Upper lobe of left lung (tissue), 6 donors: ENCODE measurements at regions not wholly inside any gene's neighbourhood (a gene's known extent, or its start where the extent isn't known, plus 50 kb on each side); places are given as distances from the start of the nearest gene placed in this dataset.

Experiments used
- ATAC-seq, 2 donors: fragments of 200-7000 bp; cut with Tn5 transposase; one replicate each; pipeline ENCODE4 v1.9.1; 2022; ENCODE audit warnings: mild to moderate bottlenecking in 2 of 2, moderate library complexity in 2 of 2; ENCODE audit not compliant: low FRiP score in 2 of 2
- DNase-seq, 2 donors: peaks; one replicate each; pipeline ENCODE4 v3.0.0-alpha.2; 2019 to 2020
- H3K27ac ChIP-seq, 4 donors: fragments of 200-600 bp; sonication (generic); one replicate each; pipeline ENCODE4 v1.5.1; 2016 to 2019
- H3K27me3 ChIP-seq, 4 donors: fragments of 200-600 bp; sonication (generic); one replicate each; pipeline ENCODE4 v1.5.1; 2017 to 2019
- H3K36me3 ChIP-seq, 4 donors: fragments of 200-600 bp; sonication (generic); one replicate each; pipeline ENCODE4 v1.5.1; 2016 to 2019
- H3K4me1 ChIP-seq, 4 donors: fragments of 200-600 bp; sonication (generic); one replicate each; pipeline ENCODE4 v1.5.1; 2018 to 2019
- H3K4me3 ChIP-seq, 4 donors: fragments of 200-600 bp; sonication (generic); one replicate each; pipeline ENCODE4 v1.5.1; 2017 to 2019; ENCODE audit warnings: mild to moderate bottlenecking in 2 of 4, moderate library complexity in 1 of 4
- H3K9me3 ChIP-seq, 4 donors: fragments of 200-600 bp; sonication (generic); one replicate each; pipeline ENCODE4 v1.5.1; 2018 to 2019
- EP300 ChIP-seq, 4 donors: sonication (generic); formaldehyde crosslinking; IDR thresholded peaks; one replicate each; pipeline ENCODE4 v1.5.1; 2017; ENCODE audit warnings: antibody characterized with exemption in 4 of 4, control low read depth in 2 of 4
- POLR2A ChIP-seq, 4 donors: fragments of 450-650 bp; IDR thresholded peaks; one replicate each; pipeline ENCODE4 v1.5.1; 2016 to 2017; ENCODE audit warnings: antibody characterized with exemption in 4 of 4, mild to moderate bottlenecking in 2 of 4
- POLR2AphosphoS5 ChIP-seq, 2 donors: sonication (generic); formaldehyde crosslinking; IDR thresholded peaks; one replicate each; pipeline ENCODE4 v1.5.1; 2017; ENCODE audit warnings: antibody characterized with exemption in 2 of 2
- WGBS, 2 donors: methylation state at CpG; one replicate each; pipeline ENCODE4 v1.1.5; 2017 to 2018; 5-methylcytosine and 5-hydroxymethylcytosine counted together
- TF ChIP-seq, protein P1 (sequence below), 6 experiments: fragments of 450-650 bp in 4 of 6; fragments of 200-600 bp in 2 of 6; sonication (generic) in 2 of 6; IDR thresholded peaks; one replicate each; pipeline ENCODE4 v1.5.1; 2016 to 2019; ENCODE audit warnings: antibody characterized with exemption in 6 of 6
- donor health status: DM: no; HTN: no; CAD: no; lungs with moderate emphysema.
- donor health status: DM: no; HTN: yes; CAD: no; lungs with severe emphysema.

DNA sequence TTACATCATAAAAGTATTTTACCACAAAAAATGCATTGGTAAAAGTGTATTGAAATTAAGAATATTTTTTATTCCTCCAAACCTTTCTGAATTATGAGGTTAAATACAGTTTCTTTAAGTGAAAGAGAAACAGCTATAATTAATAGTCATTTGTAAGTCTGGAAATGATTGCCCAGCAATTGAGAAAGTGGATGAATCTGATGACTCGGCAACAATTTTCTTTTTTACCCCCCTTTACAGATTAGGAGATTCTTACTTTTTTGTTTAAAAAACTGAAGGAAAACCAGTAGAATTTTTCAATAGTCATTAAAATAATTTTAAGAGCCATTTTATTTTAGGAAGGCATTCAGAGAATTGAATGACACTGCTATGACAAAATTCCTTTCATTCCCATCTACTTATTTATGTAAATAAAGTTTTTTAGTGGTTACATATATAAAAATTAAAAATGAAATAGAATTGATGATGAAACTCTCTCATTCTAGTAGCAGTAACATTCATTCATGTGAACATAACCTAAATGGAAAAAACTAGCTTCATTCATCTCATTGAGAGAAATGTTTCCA, 134.1 kb upstream of the PRNP start:
- Histone ChIP-seq H3K4me3 (no peak overlapping the region), H3K4me1 (peaks cover 0 to 7% (median 0%) of the 10 kb centered on the region in 4 donors), H3K9me3 (peaks cover 0 to 4% (median 3%) of the 10 kb centered on the region in 4 donors), H3K27me3 (no peaks in the 10 kb centered on the region), H3K36me3 (no peaks in the 10 kb centered on the region), H3K27ac (no peak overlapping the region)
- TF ChIP-seq, protein P1, sequence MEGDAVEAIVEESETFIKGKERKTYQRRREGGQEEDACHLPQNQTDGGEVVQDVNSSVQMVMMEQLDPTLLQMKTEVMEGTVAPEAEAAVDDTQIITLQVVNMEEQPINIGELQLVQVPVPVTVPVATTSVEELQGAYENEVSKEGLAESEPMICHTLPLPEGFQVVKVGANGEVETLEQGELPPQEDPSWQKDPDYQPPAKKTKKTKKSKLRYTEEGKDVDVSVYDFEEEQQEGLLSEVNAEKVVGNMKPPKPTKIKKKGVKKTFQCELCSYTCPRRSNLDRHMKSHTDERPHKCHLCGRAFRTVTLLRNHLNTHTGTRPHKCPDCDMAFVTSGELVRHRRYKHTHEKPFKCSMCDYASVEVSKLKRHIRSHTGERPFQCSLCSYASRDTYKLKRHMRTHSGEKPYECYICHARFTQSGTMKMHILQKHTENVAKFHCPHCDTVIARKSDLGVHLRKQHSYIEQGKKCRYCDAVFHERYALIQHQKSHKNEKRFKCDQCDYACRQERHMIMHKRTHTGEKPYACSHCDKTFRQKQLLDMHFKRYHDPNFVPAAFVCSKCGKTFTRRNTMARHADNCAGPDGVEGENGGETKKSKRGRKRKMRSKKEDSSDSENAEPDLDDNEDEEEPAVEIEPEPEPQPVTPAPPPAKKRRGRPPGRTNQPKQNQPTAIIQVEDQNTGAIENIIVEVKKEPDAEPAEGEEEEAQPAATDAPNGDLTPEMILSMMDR (IDR thresholded peaks at IDR 0.05) = no peak
- TF ChIP-seq POLR2AphosphoS5 (IDR thresholded peaks at IDR 0.05) (no peak), EP300 (IDR thresholded peaks at IDR 0.05) (no peak), POLR2A (IDR thresholded peaks at IDR 0.05) (no peak)
- 76 to 87% methylated on average over 1 of the region's 1 CpG for WGBS, 2 donors
- ATAC-seq = no peak
- DNase-seq = no peak

DNA sequence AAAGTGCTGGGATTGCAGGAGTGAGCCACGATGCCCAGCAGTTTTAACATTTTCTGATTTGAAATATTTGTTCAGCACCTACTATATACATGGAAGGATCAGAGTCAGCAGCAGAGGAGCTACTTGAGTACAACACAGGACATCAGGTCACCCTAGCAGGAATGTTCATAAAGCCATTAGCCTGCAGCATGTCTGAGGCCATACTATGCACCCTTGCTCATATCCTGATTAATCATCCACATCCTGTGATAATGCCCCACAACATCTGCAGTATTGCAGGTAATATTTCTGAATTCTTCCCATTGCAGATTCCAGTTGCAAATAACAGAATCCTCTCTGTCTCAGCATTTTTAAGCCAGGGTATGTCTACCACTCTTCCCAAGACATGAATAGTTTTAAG, 135.5 kb upstream of the PRNP start:
- peaks cover 0 to 4% (median 3%) of the 10 kb centered on the region in 4 donors for H3K9me3 ChIP-seq
- H3K36me3 ChIP-seq = no peaks in the 10 kb centered on the region
- DNase-seq = no peak
- TF ChIP-seq POLR2AphosphoS5 (IDR thresholded peaks at IDR 0.05) = no peak
- TF ChIP-seq EP300 (IDR thresholded peaks at IDR 0.05) = no peak
- TF ChIP-seq POLR2A (IDR thresholded peaks at IDR 0.05) = no peak
- TF ChIP-seq, protein P1 (IDR thresholded peaks at IDR 0.05) = no peak
- peaks cover 0 to 7% (median 0%) of the 10 kb centered on the region in 4 donors for H3K4me1 ChIP-seq
- WGBS, 2 donors = 90 to 100% methylated on average over 1 of the region's 1 CpG
- ATAC-seq = no peak
- no peak overlapping the region for H3K4me3 ChIP-seq
- no peaks in the 10 kb centered on the region for H3K27me3 ChIP-seq
- H3K27ac ChIP-seq = no peak overlapping the region

DNA sequence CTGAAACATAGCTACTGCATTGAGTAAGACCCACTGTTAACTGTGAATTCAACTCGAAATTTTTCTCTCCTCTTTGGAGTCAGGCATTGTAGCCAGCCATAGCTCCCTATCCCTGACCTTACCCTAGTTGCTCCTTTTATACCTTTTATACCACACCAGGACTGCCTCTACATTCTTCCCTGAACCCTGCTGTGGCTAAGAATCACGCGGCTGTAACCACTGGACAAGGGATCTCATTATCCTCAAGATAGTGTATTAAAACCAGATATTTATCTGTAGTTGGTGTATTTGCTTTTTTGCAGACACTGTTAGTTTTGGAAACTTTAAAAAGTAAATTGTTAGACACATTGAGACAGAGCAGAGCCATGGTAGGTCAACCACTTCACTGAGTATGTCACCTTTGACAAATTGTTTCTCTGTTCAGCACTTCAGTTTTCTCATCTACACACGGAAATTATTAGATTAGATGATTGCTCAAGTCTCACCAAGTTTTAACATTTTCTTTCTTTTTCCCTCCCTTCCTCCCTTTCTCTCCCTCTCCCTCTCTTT, 136.5 kb upstream of the PRNP start:
- Histone ChIP-seq H3K4me1 (no peaks in the 10 kb centered on the region), H3K36me3 (no peaks in the 10 kb centered on the region), H3K27ac (no peak overlapping the region), H3K27me3 (no peaks in the 10 kb centered on the region), H3K4me3 (no peak overlapping the region), H3K9me3 (peaks cover 0 to 4% (median 3%) of the 10 kb centered on the region in 4 donors)
- WGBS, 2 donors = 64 to 71% methylated on average over 4 of the region's 4 CpGs
- ATAC-seq = no peak
- no peak for DNase-seq
- TF ChIP-seq, protein P1 (IDR thresholded peaks at IDR 0.05) = no peak
- TF ChIP-seq POLR2A (IDR thresholded peaks at IDR 0.05) = no peak
- TF ChIP-seq POLR2AphosphoS5 (IDR thresholded peaks at IDR 0.05) = no peak
- no peak for TF ChIP-seq EP300 (IDR thresholded peaks at IDR 0.05)

GRCh38 chr20:4548552-4548951, 137.7 kb upstream of the PRNP start:
- no peaks in the 10 kb centered on the region for H3K4me1 ChIP-seq
- WGBS, 2 donors = 95 to 100% methylated on average over 1 to 2 of the region's 2 CpGs
- TF ChIP-seq EP300 (IDR thresholded peaks at IDR 0.05) = no peak
- TF ChIP-seq, protein P1 (IDR thresholded peaks at IDR 0.05) = no peak
- no peak for TF ChIP-seq POLR2A (IDR thresholded peaks at IDR 0.05)
- no peak for TF ChIP-seq POLR2AphosphoS5 (IDR thresholded peaks at IDR 0.05)
- H3K36me3 ChIP-seq = no peaks in the 10 kb centered on the region
- H3K9me3 ChIP-seq = peaks cover 0 to 4% (median 3%) of the 10 kb centered on the region in 4 donors
- no peak overlapping the region for H3K4me3 ChIP-seq
- DNase-seq (no peak), ATAC-seq (no peak)
- H3K27ac ChIP-seq = no peak overlapping the region
- H3K27me3 ChIP-seq = no peaks in the 10 kb centered on the region

GRCh38 chr20:4546786-4547185, 139.5 kb upstream of the PRNP start:
- no peak for ATAC-seq
- WGBS, 2 donors = 91 to 96% methylated on average over 2 of the region's 2 CpGs

More at GRCh38 chr20:4546786-4547185, 139.5 kb upstream of the PRNP start:
- no peak overlapping the region for H3K27ac ChIP-seq
- H3K4me3 ChIP-seq = no peak overlapping the region
- no peaks in the 10 kb centered on the region for H3K4me1 ChIP-seq
- TF ChIP-seq POLR2AphosphoS5 (IDR thresholded peaks at IDR 0.05) = no peak
- TF ChIP-seq, protein P1 (IDR thresholded peaks at IDR 0.05) = no peak
- H3K27me3 ChIP-seq = no peaks in the 10 kb centered on the region
- peaks cover 0 to 4% (median 3%) of the 10 kb centered on the region in 4 donors for H3K9me3 ChIP-seq
- no peaks in the 10 kb centered on the region for H3K36me3 ChIP-seq
- DNase-seq = no peak
